SJCRH30 (cell line): ENCODE measurements at regions not wholly inside any gene's neighbourhood (a gene's known extent, or its start where the extent isn't known, plus 50 kb on each side); places are given as distances from the start of the nearest gene placed in this dataset.

ENCODE experiments used
- DNase-seq, 2 experiments: peaks; one replicate each; pipeline ENCODE4 v3.0.0-alpha.2; 2015 to 2020
- H3K27ac ChIP-seq: fragments of 250-450 bp; sonication (Bioruptor Pico); 2 replicates; pipeline ENCODE4 v1.5.1; 2020; ENCODE audit warnings: mild to moderate bottlenecking, moderate library complexity
- H3K27me3 ChIP-seq: fragments of 250-450 bp; sonication (Bioruptor Pico); 2 replicates; pipeline ENCODE4 v1.5.1; 2020; ENCODE audit warnings: mild to moderate bottlenecking, moderate library complexity
- H3K36me3 ChIP-seq: fragments of 250-450 bp; sonication (Bioruptor Pico); 2 replicates; pipeline ENCODE4 v1.5.1; 2020; ENCODE audit warnings: mild to moderate bottlenecking, moderate library complexity
- H3K4me1 ChIP-seq: fragments of 250-450 bp; sonication (Bioruptor Pico); 2 replicates; pipeline ENCODE4 v1.5.1; 2020; ENCODE audit warnings: mild to moderate bottlenecking, moderate library complexity
- H3K4me3 ChIP-seq: fragments of 250-450 bp; sonication (Bioruptor Pico); 2 replicates; pipeline ENCODE4 v1.5.1; 2020; ENCODE audit warnings: mild to moderate bottlenecking, moderate library complexity
- H3K9me3 ChIP-seq: fragments of 250-450 bp; sonication (Bioruptor Pico); replicated peaks from 2 replicates; pipeline ENCODE4 v1.5.1; 2020; ENCODE audit warnings: mild to moderate bottlenecking, moderate library complexity

DNA sequence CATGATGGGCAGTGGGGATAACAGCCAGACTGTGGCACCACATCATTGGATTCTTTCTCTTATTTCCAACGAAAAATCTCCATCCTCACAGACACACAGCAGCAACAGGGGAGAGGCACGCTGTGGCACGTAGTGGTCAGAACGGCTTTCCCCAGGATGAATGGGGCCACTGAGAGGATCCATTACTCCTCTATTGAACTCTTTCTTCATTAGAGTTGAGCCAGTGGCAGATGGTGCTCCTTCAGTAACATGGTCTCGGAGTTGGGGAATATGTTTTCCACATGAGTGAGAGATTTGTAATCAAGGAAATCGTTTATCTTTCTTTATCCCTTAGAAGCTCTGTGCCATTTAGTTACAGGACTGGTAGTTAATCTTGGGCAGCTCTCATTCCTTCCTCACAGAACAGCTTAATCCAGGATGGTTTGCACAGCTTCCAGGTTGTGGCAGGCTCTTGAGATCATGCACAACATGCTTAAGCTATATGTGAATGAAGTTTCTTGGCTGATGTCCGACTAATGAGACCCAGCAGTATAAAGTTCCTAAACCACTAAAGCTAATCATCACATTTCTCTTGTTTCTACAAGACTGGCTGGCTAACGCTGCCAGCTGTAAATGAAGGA, 180.5 kb upstream of the SLC10A2 start:
- no peak for DNase-seq
- H3K27ac ChIP-seq: no peak overlapping the region

DNA sequence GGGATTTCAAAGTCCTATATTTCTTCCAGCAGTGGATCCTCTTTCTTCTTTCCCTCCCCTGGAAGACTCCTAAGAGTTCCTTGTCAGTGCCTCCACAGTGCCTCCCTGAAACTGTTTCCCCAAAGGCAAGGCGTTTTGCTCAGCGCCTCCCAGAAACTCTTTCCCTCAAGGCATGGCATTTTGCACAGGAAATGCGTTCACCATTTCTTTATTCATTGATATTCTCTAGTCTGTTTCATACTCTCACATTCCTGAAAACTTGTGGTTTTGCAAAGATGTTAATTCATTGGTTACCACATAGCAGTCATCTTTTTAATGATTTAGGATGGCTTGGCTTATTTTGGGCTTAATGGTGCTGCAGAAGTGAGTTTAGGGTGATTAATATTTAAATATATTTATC, 177.3 kb upstream of the SLC10A2 start:
- Histone ChIP-seq H3K4me3 (no peak overlapping the region), H3K4me1 (no peaks in the 10 kb centered on the region), H3K9me3 (no peaks in the 10 kb centered on the region), H3K27me3 (no peaks in the 10 kb centered on the region), H3K27ac (no peak overlapping the region), H3K36me3 (no peaks in the 10 kb centered on the region)
- DNase-seq: no peak

More for the DNA sequence above, 180.5 kb upstream of the SLC10A2 start:
- Histone ChIP-seq H3K36me3 (no peaks in the 10 kb centered on the region), H3K4me1 (no peaks in the 10 kb centered on the region), H3K27me3 (no peaks in the 10 kb centered on the region), H3K9me3 (no peaks in the 10 kb centered on the region), H3K4me3 (no peak overlapping the region)

GRCh38 chr13:103238441-103238840, 172.2 kb upstream of the SLC10A2 start:
- no peak for DNase-seq
- Histone ChIP-seq H3K4me1 (no peaks in the 10 kb centered on the region), H3K4me3 (no peak overlapping the region), H3K27me3 (no peaks in the 10 kb centered on the region), H3K36me3 (no peaks in the 10 kb centered on the region), H3K27ac (no peak overlapping the region), H3K9me3 (no peaks in the 10 kb centered on the region)

DNA sequence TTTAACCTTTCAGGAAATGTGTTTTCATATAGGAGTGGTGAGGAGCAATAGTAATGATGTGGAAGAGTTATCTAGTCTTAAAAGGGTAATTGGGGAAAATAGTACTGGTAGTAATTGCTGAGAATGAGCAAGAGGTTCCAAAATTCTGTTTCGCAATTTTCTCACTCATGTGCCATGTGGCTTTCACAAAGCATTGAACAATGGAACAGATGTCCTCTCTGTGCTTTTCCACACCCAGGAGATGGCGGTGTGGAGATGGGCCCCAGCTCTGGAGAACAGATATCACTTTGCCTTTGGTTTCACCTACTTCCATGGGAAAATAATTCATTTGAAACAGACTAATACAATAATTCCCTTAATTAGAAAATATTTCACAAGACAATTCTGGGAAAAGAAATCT, 170.0 kb upstream of the SLC10A2 start:
- Histone ChIP-seq H3K27me3 (no peaks in the 10 kb centered on the region), H3K4me3 (no peak overlapping the region), H3K27ac (no peak overlapping the region), H3K9me3 (no peaks in the 10 kb centered on the region), H3K36me3 (no peaks in the 10 kb centered on the region), H3K4me1 (no peaks in the 10 kb centered on the region)
- peak in 1 of 2 experiments; percentile 8 for DNase-seq

- H3K9me3 ChIP-seq: no peaks in the 10 kb centered on the region
- no peak for DNase-seq
- H3K27me3 ChIP-seq: no peaks in the 10 kb centered on the region
- H3K27ac ChIP-seq: no peak overlapping the region
- H3K36me3 ChIP-seq: no peaks in the 10 kb centered on the region
- no peak overlapping the region for H3K4me3 ChIP-seq
- H3K4me1 ChIP-seq: no peaks in the 10 kb centered on the region
Observed at GRCh38 chr13:103229674-103230073, 163.5 kb upstream of the SLC10A2 start.

GRCh38 chr13:103224804-103225203, 158.6 kb upstream of the SLC10A2 start:
- H3K27ac ChIP-seq: no peak overlapping the region

DNA sequence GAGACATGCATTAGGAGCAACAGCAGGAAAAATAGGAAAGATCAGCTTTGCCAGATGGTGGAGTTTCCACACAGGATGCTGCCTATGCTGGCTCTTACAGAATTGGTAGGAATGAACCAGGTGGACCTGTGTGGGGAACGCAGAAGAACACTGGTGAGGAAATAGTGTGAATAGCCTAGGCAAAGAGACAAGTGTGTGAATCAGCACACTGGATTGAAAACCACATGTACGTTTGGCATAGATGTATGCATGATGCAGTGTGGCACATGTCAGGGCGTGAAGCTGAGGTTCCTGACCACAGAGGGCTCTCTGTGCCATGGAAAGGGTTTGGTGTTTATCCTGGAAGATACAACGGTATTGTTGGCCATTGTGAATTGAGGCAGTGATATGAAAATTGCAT, 156.5 kb upstream of the SLC10A2 start:
- no peak overlapping the region for H3K4me3 ChIP-seq
- H3K4me1 ChIP-seq: no peaks in the 10 kb centered on the region
- H3K27ac ChIP-seq: no peak overlapping the region
- no peak for DNase-seq
- H3K9me3 ChIP-seq: no peaks in the 10 kb centered on the region
- no peaks in the 10 kb centered on the region for H3K27me3 ChIP-seq
- no peaks in the 10 kb centered on the region for H3K36me3 ChIP-seq

More at GRCh38 chr13:103224804-103225203, 158.6 kb upstream of the SLC10A2 start:
- Histone ChIP-seq H3K4me1 (no peaks in the 10 kb centered on the region), H3K4me3 (no peak overlapping the region), H3K36me3 (no peaks in the 10 kb centered on the region), H3K27me3 (no peaks in the 10 kb centered on the region), H3K9me3 (no peaks in the 10 kb centered on the region)
- DNase-seq: no peak

GRCh38 chr13:103218253-103218652, 152.0 kb upstream of the SLC10A2 start:
- no peaks in the 10 kb centered on the region for H3K4me1 ChIP-seq
- H3K36me3 ChIP-seq: no peaks in the 10 kb centered on the region
- no peak for DNase-seq
- no peaks in the 10 kb centered on the region for H3K27me3 ChIP-seq
- H3K9me3 ChIP-seq: no peaks in the 10 kb centered on the region
- no peak overlapping the region for H3K27ac ChIP-seq
- no peak overlapping the region for H3K4me3 ChIP-seq

- Histone ChIP-seq H3K36me3 (no peaks in the 10 kb centered on the region), H3K4me3 (no peak overlapping the region), H3K9me3 (no peaks in the 10 kb centered on the region), H3K27ac (no peak overlapping the region), H3K27me3 (no peaks in the 10 kb centered on the region), H3K4me1 (no peaks in the 10 kb centered on the region)
- DNase-seq: no peak
Observed at GRCh38 chr13:103213152-103213551, 146.9 kb upstream of the SLC10A2 start.

DNA sequence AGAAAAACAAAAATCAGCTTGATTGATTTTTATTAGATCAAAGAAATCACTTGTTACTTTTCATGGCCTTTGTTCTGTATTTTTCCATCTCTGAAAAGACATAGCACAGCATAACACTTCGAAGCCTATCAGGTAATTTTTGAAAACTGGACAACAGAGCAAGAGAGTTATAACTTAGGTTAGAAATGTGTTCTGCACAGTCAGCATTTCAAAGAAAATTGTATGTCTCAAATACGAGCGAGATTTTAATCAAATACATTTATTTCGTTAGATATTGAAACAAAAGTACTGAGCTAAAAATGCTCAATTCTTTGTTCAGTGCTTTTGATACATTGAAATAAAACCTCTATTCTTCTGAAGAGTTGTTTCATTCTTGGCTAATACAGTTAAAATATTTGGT, 144.1 kb upstream of the SLC10A2 start:
- Histone ChIP-seq H3K27ac (no peak overlapping the region), H3K4me3 (no peak overlapping the region), H3K27me3 (no peaks in the 10 kb centered on the region), H3K9me3 (no peaks in the 10 kb centered on the region), H3K36me3 (no peaks in the 10 kb centered on the region), H3K4me1 (no peaks in the 10 kb centered on the region)
- DNase-seq: no peak

GRCh38 chr13:103203735-103204330, 137.6 kb upstream of the SLC10A2 start:
- H3K4me3 ChIP-seq: no peak overlapping the region
- H3K4me1 ChIP-seq: no peaks in the 10 kb centered on the region
- no peaks in the 10 kb centered on the region for H3K27me3 ChIP-seq
- no peaks in the 10 kb centered on the region for H3K36me3 ChIP-seq
- H3K27ac ChIP-seq: no peak overlapping the region
- H3K9me3 ChIP-seq: no peaks in the 10 kb centered on the region
- DNase-seq: no peak

- no peaks in the 10 kb centered on the region for H3K36me3 ChIP-seq
- DNase-seq: no peak
- H3K9me3 ChIP-seq: no peaks in the 10 kb centered on the region
- H3K27me3 ChIP-seq: no peaks in the 10 kb centered on the region
- no peaks in the 10 kb centered on the region for H3K4me1 ChIP-seq
- H3K4me3 ChIP-seq: no peak overlapping the region
- no peak overlapping the region for H3K27ac ChIP-seq
Observed at GRCh38 chr13:103200118-103200885, 134.1 kb upstream of the SLC10A2 start.

GRCh38 chr13:103199380-103200088, 133.3 kb upstream of the SLC10A2 start:
- Histone ChIP-seq H3K9me3 (no peaks in the 10 kb centered on the region), H3K27ac (no peak overlapping the region), H3K36me3 (no peaks in the 10 kb centered on the region), H3K4me1 (no peaks in the 10 kb centered on the region), H3K4me3 (no peak overlapping the region), H3K27me3 (no peaks in the 10 kb centered on the region)
- DNase-seq: no peak

GRCh38 chr13:103196356-103196755, 130.1 kb upstream of the SLC10A2 start:
- Histone ChIP-seq H3K27me3 (no peaks in the 10 kb centered on the region), H3K9me3 (no peaks in the 10 kb centered on the region), H3K4me3 (no peak overlapping the region), H3K4me1 (no peaks in the 10 kb centered on the region), H3K36me3 (no peaks in the 10 kb centered on the region), H3K27ac (no peak overlapping the region)
- DNase-seq: no peak

DNA sequence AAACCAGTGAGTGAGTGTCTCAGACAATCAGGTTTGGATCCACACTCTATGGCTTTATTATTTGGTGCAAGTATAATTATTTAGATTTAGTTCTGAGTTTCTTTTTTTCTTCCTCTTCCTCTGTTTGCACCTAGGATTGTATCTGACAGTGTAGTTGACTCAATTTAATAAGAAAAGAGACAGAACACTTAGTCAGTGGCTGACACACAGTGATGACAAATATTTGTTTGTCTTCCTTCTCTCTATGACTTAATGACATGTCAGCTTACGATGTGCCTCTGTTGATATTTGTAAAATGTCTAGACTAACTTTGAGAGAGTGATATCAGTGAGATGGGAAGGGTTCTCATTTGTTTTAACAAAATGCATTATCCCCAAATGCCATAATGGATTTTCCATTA, 129.5 kb upstream of the SLC10A2 start:
- Histone ChIP-seq H3K27ac (no peak overlapping the region), H3K4me3 (no peak overlapping the region), H3K4me1 (no peaks in the 10 kb centered on the region), H3K9me3 (no peaks in the 10 kb centered on the region), H3K36me3 (no peaks in the 10 kb centered on the region), H3K27me3 (no peaks in the 10 kb centered on the region)
- no peak for DNase-seq
